Osteoblast (primary cell): ENCODE measurements at regions not wholly inside any gene's neighbourhood (a gene's known extent, or its start where the extent isn't known, plus 50 kb on each side); places are given as distances from the start of the nearest gene placed in this dataset.

ENCODE experiments used
- DNase-seq: peaks from one replicate; pipeline ENCODE4 v3.0.0; 2011; ENCODE audit warnings: low spot score, mixed read lengths; ENCODE audit not compliant: insufficient read length; ENCODE audit errors: missing footprints
- H2AFZ ChIP-seq: 2 replicates; pipeline ENCODE4 v1.6.0; 2011; ENCODE audit warnings: mild to moderate bottlenecking, low read length
- H3K27ac ChIP-seq: 2 replicates; pipeline ENCODE4 v1.5.1; 2011; ENCODE audit warnings: mild to moderate bottlenecking, low read depth, low read length, moderate library complexity
- H3K27me3 ChIP-seq: 2 replicates; pipeline ENCODE4 v1.6.0; 2012; ENCODE audit warnings: mild to moderate bottlenecking, control low read depth, inconsistent platforms, low read length, moderate library complexity; ENCODE audit not compliant: insufficient read depth
- H3K36me3 ChIP-seq: 2 replicates; pipeline ENCODE4 v1.5.1; 2011; ENCODE audit warnings: mild to moderate bottlenecking, low read length, control low read depth, moderate library complexity; ENCODE audit not compliant: insufficient read depth
- H3K4me1 ChIP-seq: 2 replicates; pipeline ENCODE4 v1.5.1; 2011; ENCODE audit warnings: mild to moderate bottlenecking, low read length, control low read depth, moderate library complexity; ENCODE audit not compliant: insufficient read depth
- H3K4me2 ChIP-seq: 2 replicates; pipeline ENCODE4 v1.6.0; 2011; ENCODE audit warnings: mild to moderate bottlenecking, low read length; ENCODE audit not compliant: insufficient read depth
- H3K4me3 ChIP-seq: fragments of 200-600 bp; sonication (generic); 3 replicates; pipeline ENCODE4 v1.5.1; 2012; ENCODE audit warnings: mild to moderate bottlenecking, low read length, inconsistent platforms; ENCODE audit not compliant: insufficient read depth
- H3K79me2 ChIP-seq: 2 replicates; pipeline ENCODE4 v1.6.0; 2012; ENCODE audit warnings: mild to moderate bottlenecking, low read length, control low read depth, inconsistent platforms; ENCODE audit not compliant: insufficient read depth
- H3K9me3 ChIP-seq: 2 replicates; pipeline ENCODE4 v1.5.1; 2011; ENCODE audit warnings: low read depth, low read length, control low read depth
- H4K20me1 ChIP-seq: 2 replicates; pipeline ENCODE4 v1.6.0; 2012; ENCODE audit warnings: mild to moderate bottlenecking, low read length, control low read depth; ENCODE audit not compliant: insufficient read depth
- TF ChIP-seq, protein P1 (sequence below): IDR thresholded peaks from 2 replicates; pipeline ENCODE4 v1.5.1; 2011; ENCODE audit warnings: mild to moderate bottlenecking, low read depth, low read length, moderate library complexity; ENCODE audit errors: extremely low read depth

DNA sequence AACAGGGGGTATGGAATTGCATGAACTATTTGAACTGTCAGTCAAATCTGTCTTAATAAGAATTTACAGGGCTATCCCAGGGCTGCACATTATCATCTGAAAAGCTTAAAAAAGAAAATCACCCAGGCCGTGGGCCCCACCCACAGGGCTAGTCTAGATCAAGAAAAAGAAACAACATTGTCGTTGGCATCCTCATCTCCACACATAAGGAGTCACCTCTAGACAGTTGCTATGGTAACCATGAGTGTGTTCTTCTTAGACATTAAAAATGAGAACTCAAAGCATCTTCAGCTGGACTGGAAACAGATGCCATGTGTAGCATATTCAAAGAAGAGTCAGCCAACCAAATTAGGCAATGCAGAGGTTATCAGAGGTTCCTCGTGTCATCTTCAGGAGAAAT, 72.3 kb upstream of the CPO start:
- no peaks in the 10 kb centered on the region for H3K4me1 ChIP-seq
- H3K4me2 ChIP-seq: no peak overlapping the region
- H3K36me3 ChIP-seq: no peaks in the 10 kb centered on the region
- H3K79me2 ChIP-seq: no peaks in the 10 kb centered on the region
- TF ChIP-seq, protein P1, sequence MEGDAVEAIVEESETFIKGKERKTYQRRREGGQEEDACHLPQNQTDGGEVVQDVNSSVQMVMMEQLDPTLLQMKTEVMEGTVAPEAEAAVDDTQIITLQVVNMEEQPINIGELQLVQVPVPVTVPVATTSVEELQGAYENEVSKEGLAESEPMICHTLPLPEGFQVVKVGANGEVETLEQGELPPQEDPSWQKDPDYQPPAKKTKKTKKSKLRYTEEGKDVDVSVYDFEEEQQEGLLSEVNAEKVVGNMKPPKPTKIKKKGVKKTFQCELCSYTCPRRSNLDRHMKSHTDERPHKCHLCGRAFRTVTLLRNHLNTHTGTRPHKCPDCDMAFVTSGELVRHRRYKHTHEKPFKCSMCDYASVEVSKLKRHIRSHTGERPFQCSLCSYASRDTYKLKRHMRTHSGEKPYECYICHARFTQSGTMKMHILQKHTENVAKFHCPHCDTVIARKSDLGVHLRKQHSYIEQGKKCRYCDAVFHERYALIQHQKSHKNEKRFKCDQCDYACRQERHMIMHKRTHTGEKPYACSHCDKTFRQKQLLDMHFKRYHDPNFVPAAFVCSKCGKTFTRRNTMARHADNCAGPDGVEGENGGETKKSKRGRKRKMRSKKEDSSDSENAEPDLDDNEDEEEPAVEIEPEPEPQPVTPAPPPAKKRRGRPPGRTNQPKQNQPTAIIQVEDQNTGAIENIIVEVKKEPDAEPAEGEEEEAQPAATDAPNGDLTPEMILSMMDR: no peak
- H3K27ac ChIP-seq: no peak overlapping the region
- no peaks in the 10 kb centered on the region for H3K9me3 ChIP-seq
- H2AFZ ChIP-seq: no peak overlapping the region
- no peak for DNase-seq
- no peaks in the 10 kb centered on the region for H3K27me3 ChIP-seq
- H3K4me3 ChIP-seq: no peak overlapping the region
- no peaks in the 10 kb centered on the region for H4K20me1 ChIP-seq

DNA sequence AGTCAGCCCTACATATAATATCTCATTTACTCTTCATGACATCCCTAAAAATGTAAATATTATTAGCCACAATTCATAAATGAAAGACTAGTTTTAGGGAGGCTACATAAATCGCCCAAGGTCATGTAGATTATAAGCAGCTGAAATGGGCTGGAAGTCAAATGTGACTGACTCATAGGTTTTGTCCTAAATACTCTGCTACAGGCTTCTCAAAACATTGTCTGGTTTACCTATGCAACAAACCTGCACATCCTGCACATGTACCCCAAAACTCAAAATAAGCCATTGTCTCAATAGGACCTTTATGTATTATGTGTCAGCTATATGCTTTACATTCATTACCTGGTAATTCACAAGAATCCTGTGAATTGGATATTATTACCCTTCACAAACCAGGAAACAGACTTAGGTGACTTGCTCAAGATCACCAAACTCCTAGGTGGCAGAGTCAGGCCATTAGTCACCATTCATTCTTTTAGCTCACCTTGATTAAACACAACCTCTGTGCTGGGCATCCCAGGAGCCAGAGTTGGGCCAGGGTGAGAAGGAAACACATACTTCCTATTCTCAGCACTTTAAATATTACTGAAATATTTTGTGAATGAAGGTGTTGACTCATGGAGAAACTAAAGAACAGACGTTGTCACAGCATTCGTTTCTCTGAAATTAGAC, 69.4 kb upstream of the CPO start:
- H3K4me3 ChIP-seq: no peak overlapping the region
- no peak for DNase-seq

DNA sequence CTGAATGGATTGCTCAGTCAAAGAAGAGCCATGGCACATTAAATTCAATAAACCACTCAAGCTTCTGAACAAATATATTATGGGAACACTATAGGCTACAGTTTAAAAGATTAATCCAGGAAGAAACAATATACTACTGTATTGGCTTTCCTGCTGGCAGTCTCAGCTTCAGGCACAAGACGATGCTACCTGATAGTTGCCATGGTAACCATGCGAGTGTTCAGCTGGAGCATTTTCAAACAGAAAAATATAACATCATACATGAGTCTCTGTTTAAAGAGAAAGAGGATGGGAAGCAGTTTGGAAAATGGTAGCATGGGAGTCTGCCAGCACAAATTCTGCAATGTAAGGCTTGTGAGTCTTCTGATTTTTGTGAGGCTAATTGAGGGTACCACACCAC, 65.9 kb upstream of the CPO start:
- Histone ChIP-seq H2AFZ (no peak overlapping the region), H3K4me1 (no peaks in the 10 kb centered on the region), H4K20me1 (no peaks in the 10 kb centered on the region), H3K4me3 (no peak overlapping the region), H3K79me2 (no peaks in the 10 kb centered on the region), H3K4me2 (no peak overlapping the region), H3K9me3 (no peaks in the 10 kb centered on the region), H3K27ac (no peak overlapping the region), H3K36me3 (no peaks in the 10 kb centered on the region), H3K27me3 (no peaks in the 10 kb centered on the region)
- no peak for DNase-seq
- TF ChIP-seq, protein P1: no peak

More for the DNA sequence above, 69.4 kb upstream of the CPO start:
- Histone ChIP-seq H3K9me3 (no peaks in the 10 kb centered on the region), H3K27me3 (no peaks in the 10 kb centered on the region), H3K4me1 (no peaks in the 10 kb centered on the region), H4K20me1 (no peaks in the 10 kb centered on the region), H3K27ac (no peak overlapping the region), H3K4me2 (no peak overlapping the region), H3K79me2 (no peaks in the 10 kb centered on the region), H3K36me3 (no peaks in the 10 kb centered on the region), H2AFZ (no peak overlapping the region)
- TF ChIP-seq, protein P1: no peak

DNA sequence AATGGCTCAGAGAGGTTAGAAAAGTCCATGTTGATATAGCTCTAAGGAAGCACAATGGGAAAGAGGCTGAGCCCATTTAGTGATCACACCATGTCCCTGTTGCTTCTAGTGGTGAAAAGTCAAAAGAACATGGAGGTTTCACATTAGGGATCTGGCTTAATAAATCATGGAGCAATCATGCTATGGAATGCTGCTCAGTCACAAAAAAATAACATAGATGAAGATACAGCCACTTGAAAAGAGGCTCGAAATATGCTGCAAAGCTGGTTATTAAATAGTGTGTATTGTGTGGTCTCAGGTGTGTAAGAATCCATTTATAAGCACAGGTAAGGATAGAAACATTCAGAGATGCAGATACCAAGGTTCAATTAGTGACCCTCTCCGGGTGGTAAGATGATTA, 63.6 kb upstream of the CPO start:
- TF ChIP-seq, protein P1: no peak
- Histone ChIP-seq H2AFZ (no peak overlapping the region), H3K36me3 (no peaks in the 10 kb centered on the region), H3K4me3 (no peak overlapping the region), H3K27me3 (no peaks in the 10 kb centered on the region), H3K4me1 (no peaks in the 10 kb centered on the region), H3K79me2 (no peaks in the 10 kb centered on the region), H4K20me1 (no peaks in the 10 kb centered on the region), H3K27ac (no peak overlapping the region), H3K9me3 (no peaks in the 10 kb centered on the region), H3K4me2 (no peak overlapping the region)
- no peak for DNase-seq
